DMS 273 (cell line): ENCODE measurements at regions not wholly inside any gene's neighbourhood (a gene's known extent, or its start where the extent isn't known, plus 50 kb on each side); places are given as distances from the start of the nearest gene placed in this dataset.

Experiments used
- DNase-seq: peaks from one replicate; lab custom pipeline; 2025; ENCODE audit not compliant: unreplicated experiment; lab: John Stamatoyannopoulos, UW

DNA sequence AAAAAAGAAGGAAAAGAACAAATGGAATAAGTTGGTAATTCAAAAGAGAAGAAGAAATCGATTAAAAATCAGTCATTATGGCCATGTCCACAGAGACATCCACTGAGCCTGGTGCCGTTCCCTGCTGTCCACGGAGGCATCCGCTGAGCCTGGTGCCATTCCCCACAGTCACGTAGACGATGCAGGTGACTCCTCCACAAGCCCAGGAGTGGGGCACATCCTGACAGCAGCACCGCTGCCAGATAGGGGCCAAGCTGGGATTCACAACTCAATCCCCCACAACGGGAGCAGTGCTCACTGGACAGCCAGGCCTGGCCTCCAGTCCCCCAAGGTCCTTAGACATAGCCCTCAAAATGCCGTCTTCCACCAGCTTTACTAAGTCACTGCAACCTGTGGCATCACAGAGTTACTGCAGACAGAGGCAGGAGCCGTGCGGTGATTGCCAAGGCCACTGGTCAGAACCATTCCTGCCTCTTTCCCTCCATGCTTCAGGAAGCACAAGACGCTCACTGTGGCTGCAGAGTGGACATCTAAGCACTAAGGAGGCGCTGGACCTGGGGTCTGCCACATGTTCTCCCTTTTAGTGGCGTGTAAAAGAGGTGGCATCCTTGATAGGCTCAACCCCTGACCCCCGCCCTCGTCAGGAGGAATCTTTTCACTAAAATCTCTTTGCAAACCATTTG, 131.5 kb upstream of the SPACA7 start:
- no peak for DNase-seq

GRCh38 chr13:112245179-112245724, 130.9 kb upstream of the SPACA7 start:
- no peak for DNase-seq

DNA sequence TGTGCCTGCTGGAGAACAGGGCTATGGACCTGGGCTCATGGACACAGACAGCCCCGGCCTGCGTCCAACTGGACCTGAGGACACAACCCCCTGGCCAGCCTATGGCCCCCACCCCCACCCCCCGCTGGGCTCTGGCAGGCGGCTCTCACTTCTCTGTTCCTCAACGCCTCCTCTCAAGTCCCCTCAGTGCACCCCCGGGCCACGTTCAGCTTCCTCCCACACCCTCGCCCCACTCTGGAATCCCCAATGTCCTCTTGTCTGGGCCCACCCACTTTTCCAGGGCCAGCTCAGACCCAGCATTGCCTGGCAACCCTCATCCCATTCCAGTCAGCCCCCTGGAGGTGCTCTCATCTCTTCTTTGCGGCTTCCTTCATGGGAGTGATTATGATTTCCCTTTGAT, 130.2 kb upstream of the SPACA7 start:
- DNase-seq, result no peak

GRCh38 chr13:112246731-112247470, 129.3 kb upstream of the SPACA7 start:
- no peak for DNase-seq

DNA sequence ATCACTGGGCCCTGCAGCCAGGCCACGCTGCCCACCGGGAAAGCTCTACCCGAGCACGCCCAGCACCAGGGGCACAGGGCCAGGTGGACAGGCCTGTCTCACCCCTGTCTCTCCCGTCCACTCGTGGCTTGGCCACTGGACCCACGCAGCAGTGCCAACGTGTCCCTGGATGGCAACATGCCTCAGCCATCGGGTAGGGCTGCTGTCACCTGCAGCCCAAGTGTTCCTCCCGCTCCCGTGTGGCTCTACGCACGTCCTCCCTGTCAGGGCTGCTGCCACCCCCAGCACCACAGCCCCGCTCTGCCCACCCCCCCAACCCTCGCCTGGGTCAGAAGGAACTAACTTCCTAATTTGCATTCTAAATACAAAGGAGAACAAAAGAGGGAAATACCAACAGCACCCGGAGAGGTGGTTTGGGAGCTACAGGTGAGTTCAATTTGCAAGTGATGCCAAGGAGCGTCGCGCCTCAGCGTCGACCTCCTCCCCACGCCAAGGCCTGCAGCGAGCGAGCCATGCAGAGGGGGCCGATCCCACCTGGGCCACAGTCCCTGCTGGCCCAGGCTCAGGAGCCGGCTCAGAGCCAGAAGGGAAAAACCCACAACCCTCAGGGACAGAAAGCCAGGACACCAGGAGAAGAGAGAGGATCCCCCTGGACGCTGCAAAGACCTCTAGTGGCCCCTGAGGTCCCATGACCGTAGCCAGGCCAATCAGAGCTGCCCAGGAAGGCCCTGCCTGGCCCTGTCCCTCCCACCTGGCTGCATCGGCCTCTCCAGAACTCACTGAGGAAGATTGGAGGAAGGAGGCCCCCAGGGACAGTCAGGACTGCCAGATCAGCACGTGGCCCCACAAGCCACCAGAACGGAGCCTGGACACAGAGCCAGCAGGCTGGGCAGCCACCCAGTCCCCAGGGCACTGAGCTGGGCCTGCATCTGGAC, 128.4 kb upstream of the SPACA7 start:
- no peak for DNase-seq

DNA sequence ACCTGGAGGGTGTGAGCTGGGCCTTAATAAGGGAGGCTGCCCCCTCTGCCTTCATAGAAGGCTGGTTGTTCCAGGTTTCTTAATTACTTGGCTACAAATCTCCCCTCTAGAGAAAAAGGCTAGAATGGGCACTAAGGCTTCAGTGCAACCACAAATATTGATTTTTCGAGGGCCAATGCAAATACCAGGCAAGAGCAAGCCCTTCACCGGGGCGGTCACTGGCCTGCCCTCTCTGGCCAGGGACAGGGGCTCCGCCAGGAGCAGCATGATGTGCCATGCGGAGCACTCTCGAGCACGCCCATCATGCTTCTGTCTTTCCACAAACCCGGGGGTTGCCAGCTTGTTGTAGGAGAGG, 127.8 kb upstream of the SPACA7 start:
- DNase-seq, result no peak

DNA sequence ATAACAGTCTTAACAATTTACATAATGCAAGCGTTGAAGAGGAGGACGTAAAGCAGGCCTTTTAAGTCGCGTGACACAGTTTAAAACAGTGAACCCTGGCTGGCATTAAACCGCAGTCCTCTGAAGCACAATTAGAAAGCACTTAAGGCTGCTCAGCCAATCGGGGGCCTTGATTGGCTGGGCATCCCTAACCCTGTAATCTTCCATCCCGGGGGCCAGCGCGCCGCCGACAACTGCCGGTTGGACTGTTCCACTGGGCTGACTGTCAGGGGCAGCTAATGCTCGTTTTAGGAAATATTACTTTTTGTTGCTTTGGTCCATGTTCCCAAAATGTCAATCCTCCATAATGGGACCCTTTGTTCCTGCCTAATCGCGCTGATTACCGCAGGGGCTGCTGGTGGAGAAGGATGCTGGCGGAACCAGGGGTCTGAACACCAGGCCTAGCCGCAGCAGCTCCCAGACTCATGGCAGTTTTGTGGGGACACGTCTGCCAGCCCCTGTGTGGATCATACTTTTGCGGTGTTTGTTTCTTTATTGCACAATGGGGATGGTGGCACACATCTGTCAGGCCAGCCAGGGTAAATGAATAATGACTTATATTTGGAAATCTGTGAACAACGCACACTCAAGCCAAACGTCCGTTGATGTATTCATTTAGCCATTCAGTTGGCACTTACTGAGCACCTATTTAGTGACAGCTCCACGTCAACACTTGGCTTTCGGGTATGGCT, 127.1 kb upstream of the SPACA7 start:
- no peak for DNase-seq

DNA sequence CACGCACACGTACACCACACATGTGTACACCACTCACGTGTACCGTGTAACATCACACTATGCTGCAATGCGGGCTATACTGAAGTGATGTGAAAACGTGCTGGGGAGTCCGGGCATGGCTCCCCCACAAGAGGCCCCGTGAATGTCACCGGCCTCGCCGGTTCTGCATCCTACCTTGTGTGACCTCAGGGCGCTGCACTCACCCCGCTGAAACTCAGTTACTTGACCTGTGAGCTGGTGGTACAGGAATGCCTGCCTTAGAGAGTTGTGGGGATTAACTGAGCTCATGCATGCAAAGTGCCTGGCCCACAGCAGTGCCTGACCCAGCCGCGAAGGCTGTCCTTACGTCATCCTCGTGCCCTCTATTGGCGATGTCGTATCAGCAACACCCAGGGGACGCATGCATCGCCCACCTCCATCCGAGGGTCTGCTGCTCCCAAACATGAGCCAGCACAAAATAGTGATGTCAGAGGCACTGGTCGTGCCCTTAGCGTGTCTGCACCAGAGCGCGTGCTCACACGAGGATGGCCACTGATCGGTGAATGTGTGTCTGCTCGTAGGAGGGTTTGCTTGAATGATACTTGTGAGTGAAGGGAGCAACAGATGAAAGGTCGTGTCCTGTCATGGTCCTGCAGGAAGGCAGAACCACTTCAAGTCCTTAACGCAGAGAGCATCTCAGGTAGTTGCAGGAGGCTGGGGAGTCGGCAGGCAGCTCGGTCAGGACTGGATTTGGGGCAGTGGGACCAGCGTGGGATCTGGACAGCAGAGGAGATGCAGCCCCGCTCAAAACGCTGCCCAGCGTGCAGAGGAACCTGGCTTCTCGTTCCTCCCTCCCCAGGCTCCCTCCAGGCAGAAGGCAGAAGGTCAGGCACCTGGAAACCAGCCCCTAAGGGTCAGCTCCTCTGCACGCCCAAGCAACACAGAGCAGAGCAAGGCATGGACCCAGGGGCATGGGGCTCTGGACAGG, 126.2 kb upstream of the SPACA7 start:
- no peak for DNase-seq

DNA sequence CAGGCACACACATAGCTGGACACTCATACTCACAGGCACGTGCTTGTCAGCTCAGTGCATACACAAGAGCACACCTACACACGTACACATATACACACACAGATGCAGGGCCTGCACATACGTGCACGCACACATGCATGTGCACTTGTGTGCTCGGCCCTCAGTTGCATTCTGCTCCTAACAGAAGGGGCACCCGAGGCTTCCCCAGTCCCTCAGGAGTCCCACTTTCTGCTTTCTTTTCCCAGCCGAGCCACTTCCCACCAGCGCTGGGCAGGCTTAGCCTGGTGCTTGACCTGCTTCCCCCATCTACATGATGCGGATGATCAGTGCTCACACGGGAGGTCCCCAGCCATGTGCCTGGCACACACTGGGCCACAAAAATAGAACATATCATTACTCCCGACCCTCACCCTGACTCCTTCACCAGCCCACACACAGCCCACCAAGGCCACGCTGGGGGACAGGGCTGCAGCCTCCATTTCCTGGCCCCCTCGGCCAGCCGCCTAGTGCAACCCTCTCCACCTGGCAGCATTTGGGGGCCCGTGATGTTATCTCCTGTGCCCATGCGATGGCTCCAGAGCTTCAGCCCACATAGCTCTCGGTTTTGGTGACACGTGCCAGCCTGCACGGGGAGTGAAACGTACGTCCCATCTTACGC, 125.2 kb upstream of the SPACA7 start:
- DNase-seq, result no peak

GRCh38 chr13:112251930-112252585, 124.1 kb upstream of the SPACA7 start:
- DNase-seq, result no peak

- DNase-seq, result no peak
Measured at GRCh38 chr13:112252804-112253590, 123.2 kb upstream of the SPACA7 start.

DNA sequence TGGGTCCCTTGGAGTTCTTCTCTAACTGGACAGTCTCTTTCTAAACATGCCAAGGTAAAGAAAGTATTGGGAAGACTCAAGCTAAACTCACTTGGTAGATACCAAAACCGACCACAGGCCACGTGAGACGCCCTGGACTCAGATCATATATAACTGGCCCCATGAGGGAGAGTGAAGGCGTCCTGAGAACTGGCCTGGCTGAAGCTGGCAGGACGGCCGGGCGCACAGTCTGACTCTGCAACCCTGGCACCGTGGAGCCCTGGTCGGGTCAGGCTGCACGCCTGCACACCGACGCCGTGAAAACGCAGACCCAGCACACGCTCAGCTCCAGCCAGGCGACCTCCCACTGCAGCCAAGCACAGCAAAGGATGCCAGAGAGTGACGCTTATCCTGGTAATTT, 122.5 kb upstream of the SPACA7 start:
- DNase-seq, result no peak

GRCh38 chr13:112254061-112254818, 121.9 kb upstream of the SPACA7 start:
- DNase-seq, result no peak

GRCh38 chr13:112254900-112255299, 121.3 kb upstream of the SPACA7 start:
- DNase-seq, result no peak

GRCh38 chr13:112255550-112256120, 120.5 kb upstream of the SPACA7 start:
- DNase-seq, result no peak

DNA sequence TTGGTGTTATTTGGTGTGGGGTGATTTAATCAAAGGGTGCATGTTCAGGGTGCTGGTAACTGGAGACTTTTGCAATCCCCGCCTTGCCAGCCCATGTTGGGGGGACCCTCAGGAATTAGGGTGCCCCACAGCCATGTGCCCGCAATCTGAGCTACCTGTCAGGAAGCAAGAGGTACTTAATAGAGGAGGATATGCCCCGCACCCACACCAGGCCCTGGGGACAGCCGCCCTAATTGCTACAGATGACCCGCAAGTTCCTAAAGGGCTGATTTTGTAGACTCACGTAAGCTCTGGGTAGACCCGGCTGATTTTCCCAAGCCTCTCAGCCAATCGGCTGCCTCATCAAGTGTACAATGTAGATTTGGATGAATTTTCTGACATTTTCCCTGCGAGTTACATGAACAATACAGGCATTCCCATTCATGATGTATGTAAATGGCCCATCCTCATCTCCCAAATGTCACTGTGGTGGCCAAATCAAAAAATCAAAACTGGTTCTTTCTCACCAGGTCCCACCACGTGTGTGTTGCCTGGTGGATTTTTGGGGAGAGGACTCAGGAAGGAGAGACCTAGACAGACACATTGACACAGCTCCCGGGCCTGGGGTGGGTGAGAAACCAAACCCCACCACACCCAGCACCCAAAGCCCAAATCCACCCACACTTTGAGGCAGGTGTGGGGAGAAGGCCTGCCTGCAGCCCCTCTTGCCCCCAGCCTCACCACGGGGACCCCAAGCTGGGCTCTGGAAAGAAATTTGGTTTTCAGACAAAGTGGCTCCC, 119.2 kb upstream of the SPACA7 start:
- DNase-seq, result no peak
